ENCODE measurements at regions not wholly inside any gene's neighbourhood (a gene's known extent, or its start where the extent isn't known, plus 50 kb on each side); places are given as distances from the start of the nearest gene placed in this dataset.

- no peak for TF ChIP-seq CTCF (IDR thresholded peaks at IDR 0.05)
- ATAC-seq (ENCODE audit: insufficient number of reproducible peaks, low FRiP score, low read depth): no peak
- no peak overlapping the region for H3K27ac ChIP-seq
- H3K36me3 ChIP-seq: no peaks in the 10 kb centered on the region
- no peaks in the 10 kb centered on the region for H3K9me3 ChIP-seq
- H3K4me1 ChIP-seq (ENCODE audit: control insufficient read depth in 1 of 2, low read depth in 2 of 2): no peaks in the 10 kb centered on the region
- no peaks in the 10 kb centered on the region for H3K27me3 ChIP-seq (replicated peaks; ENCODE audit: insufficient read depth)
- no peak overlapping the region for H3K4me3 ChIP-seq
- DNase-seq (ENCODE audit: low spot score): no peak
These were observed 92.6 kb downstream of the OR5AK2 start for GRCh38 chr11:57081356-57081755.

GRCh38 chr11:57082125-57082524 is 93.4 kb downstream of the OR5AK2 start:
- ATAC-seq (ENCODE audit: insufficient number of reproducible peaks, low FRiP score, low read depth) (no peak), DNase-seq (ENCODE audit: low spot score) (no peak)
- H3K9me3 ChIP-seq: no peaks in the 10 kb centered on the region
- TF ChIP-seq CTCF (IDR thresholded peaks at IDR 0.05): no peak
- no peaks in the 10 kb centered on the region for H3K36me3 ChIP-seq
- H3K4me1 ChIP-seq (ENCODE audit: control insufficient read depth in 1 of 2, low read depth in 2 of 2): no peaks in the 10 kb centered on the region
- H3K27me3 ChIP-seq (replicated peaks; ENCODE audit: insufficient read depth): no peaks in the 10 kb centered on the region
- no peak overlapping the region for H3K4me3 ChIP-seq
- H3K27ac ChIP-seq: no peak overlapping the region

GRCh38 chr11:57083641-57084385 is 95.1 kb downstream of the OR5AK2 start:
- H3K4me3 ChIP-seq: no peak overlapping the region
- ATAC-seq (ENCODE audit: insufficient number of reproducible peaks, low FRiP score, low read depth) (no peak), DNase-seq (ENCODE audit: low spot score) (no peak)
- H3K27me3 ChIP-seq (replicated peaks; ENCODE audit: insufficient read depth): no peaks in the 10 kb centered on the region
- no peak for TF ChIP-seq CTCF (IDR thresholded peaks at IDR 0.05)
- H3K27ac ChIP-seq: no peak overlapping the region
- H3K4me1 ChIP-seq (ENCODE audit: control insufficient read depth in 1 of 2, low read depth in 2 of 2): no peaks in the 10 kb centered on the region
- H3K9me3 ChIP-seq: no peaks in the 10 kb centered on the region
- H3K36me3 ChIP-seq: no peaks in the 10 kb centered on the region

GRCh38 chr11:57085611-57086010 is 96.1 kb upstream of the LRRC55 start:
- no peak for DNase-seq (ENCODE audit: low spot score)
- H3K9me3 ChIP-seq: no peaks in the 10 kb centered on the region
- TF ChIP-seq CTCF (IDR thresholded peaks at IDR 0.05): no peak
- no peak overlapping the region for H3K27ac ChIP-seq
- H3K27me3 ChIP-seq (replicated peaks; ENCODE audit: insufficient read depth): no peaks in the 10 kb centered on the region
- H3K36me3 ChIP-seq: no peaks in the 10 kb centered on the region
- no peak for ATAC-seq (ENCODE audit: insufficient number of reproducible peaks, low FRiP score, low read depth)
- H3K4me1 ChIP-seq (ENCODE audit: control insufficient read depth in 1 of 2, low read depth in 2 of 2): no peaks in the 10 kb centered on the region
- no peak overlapping the region for H3K4me3 ChIP-seq

GRCh38 chr11:57087991-57088390 is 93.8 kb upstream of the LRRC55 start:
- Histone ChIP-seq H3K4me3 (no peak overlapping the region), H3K27ac (no peak overlapping the region), H3K36me3 (no peaks in the 10 kb centered on the region), H3K27me3 (replicated peaks; ENCODE audit: insufficient read depth) (no peaks in the 10 kb centered on the region), H3K9me3 (no peaks in the 10 kb centered on the region), H3K4me1 (ENCODE audit: control insufficient read depth in 1 of 2, low read depth in 2 of 2) (no peaks in the 10 kb centered on the region)
- TF ChIP-seq CTCF (IDR thresholded peaks at IDR 0.05): no peak
- ATAC-seq (ENCODE audit: insufficient number of reproducible peaks, low FRiP score, low read depth) (no peak), DNase-seq (ENCODE audit: low spot score) (no peak)
